Gastroesophageal sphincter (tissue), 3 donors: ENCODE measurements at regions not wholly inside any gene's neighbourhood (a gene's known extent, or its start where the extent isn't known, plus 50 kb on each side); places are given as distances from the start of the nearest gene placed in this dataset.

Source experiments
- CTCF ChIP-seq, 4 experiments: fragments of 200-600 bp in 2 of 4; fragments of 450-650 bp in 2 of 4; sonication (generic) in 1 of 4; IDR thresholded peaks; one replicate each; pipeline ENCODE4 v1.5.1; 2017 to 2019; ENCODE audit warnings: antibody characterized with exemption in 4 of 4, mild to moderate bottlenecking in 2 of 4, moderate library complexity in 2 of 4
- POLR2A ChIP-seq, 2 donors: fragments of 450-650 bp; IDR thresholded peaks; one replicate each; pipeline ENCODE4 v1.6.1; 2017; ENCODE audit warnings: antibody characterized with exemption in 2 of 2, mild to moderate bottlenecking in 2 of 2, moderate library complexity in 1 of 2
- POLR2AphosphoS5 ChIP-seq: sonication (generic); formaldehyde crosslinking; IDR thresholded peaks from one replicate; pipeline ENCODE4 v1.6.1; 2017; ENCODE audit warnings: antibody characterized with exemption

DNA sequence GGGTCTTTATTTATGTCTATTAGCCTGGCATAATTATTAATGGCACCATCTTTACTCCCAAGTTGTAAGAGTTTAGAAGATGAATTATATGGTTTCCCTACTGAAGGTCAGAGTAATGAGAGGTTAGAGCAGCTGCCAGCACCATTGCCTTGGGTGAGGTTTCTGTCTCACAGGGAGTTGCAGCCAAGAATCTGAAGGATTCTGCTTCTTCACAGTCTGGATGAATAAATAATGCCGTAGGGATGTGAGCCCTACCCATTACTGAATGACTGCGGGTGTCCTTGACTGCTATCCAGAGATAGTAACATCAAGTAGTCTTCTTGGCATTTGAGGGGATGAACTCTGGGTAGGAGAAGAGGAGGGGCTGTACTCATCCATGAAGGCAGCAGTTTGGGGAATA is 52.8 kb upstream of the SMIM36 start:
- TF ChIP-seq POLR2AphosphoS5: no peak
- TF ChIP-seq POLR2A (IDR thresholded peaks at IDR 0.05): no peak
- no peak for TF ChIP-seq CTCF (IDR thresholded peaks at IDR 0.05)
